Heart left ventricle (tissue), 13 donors: ENCODE measurements at regions not wholly inside any gene's neighbourhood (a gene's known extent, or its start where the extent isn't known, plus 50 kb on each side); places are given as distances from the start of the nearest gene placed in this dataset.
"Not testable (repeated sequence)": the region's sequence is repeated elsewhere in the genome, so short reads cannot be mapped to it uniquely, and the experiment has no call there.

Source experiments
- POLR2A ChIP-seq, 2 donors: fragments of 450-650 bp; IDR thresholded peaks; one replicate each; pipeline ENCODE4 v1.6.1; 2017; ENCODE audit warnings: antibody characterized with exemption in 2 of 2, mild to moderate bottlenecking in 2 of 2, moderate library complexity in 2 of 2
- TF ChIP-seq, protein P1 (sequence below), 12 donors: fragments of 200-600 bp; sonication (generic) in 4 of 12; IDR thresholded peaks; one replicate each; pipeline versions ENCODE4 v1.5.0 to v1.8.0; 2018 to 2022; ENCODE audit warnings: antibody characterized with exemption in 12 of 12, mild to moderate bottlenecking in 5 of 12
- donor health status: ischemic (EF 13 %, LVEDD 7.1; RV severe dilation, severe dysfunction).
- donor health status: DM: no; HTN: yes; CAD: no.
- donor health status: DM: no; HTN: no; CAD: no.
- donor health status: ischemic (EF 25% LVEDD 6.9; RV normal size, moderate dysfunction).
- donor health status: ischemic (EF 25% LVEDD 5.7; RV mildly dilated, moderate dysfunction).
- donor health status: ischemic (EF 35%, LVEDD 5.7; RV mildly dilated, moderate dysfunction).
- donor health status: nonischemic (EF 11% LVEDD 7.7; RV severe dilation, severe dysfunction).
- donor health status: DM: yes; HTN: yes; CAD: no.
- donor health status: PGD.
- donor health status: ischemic (EF 29% LVEDD 5.4; RV normal size, mild dysfunction).
- donor health status: nonischemic (EF 23%, LVEDD 6.1; RV moderate dilation, normal function).

DNA sequence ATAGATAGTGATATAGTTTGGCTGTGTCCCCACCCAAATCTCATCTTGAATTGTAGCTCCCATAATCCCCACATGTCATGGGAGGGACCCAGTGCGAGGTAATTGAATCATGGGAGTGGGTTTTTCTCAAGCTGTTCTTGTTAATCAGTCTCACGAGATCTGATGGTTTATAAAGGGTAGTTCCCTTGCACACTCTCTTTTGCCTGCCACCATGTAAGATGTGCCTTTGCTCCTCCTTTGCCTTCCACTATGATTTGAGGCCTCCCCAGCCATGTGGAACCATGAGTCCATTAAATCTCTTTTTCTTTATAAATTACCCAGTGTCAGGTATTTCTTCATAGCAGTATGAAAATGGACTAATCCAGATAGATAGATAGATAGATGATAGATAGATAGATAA is 73.8 kb upstream of the NFASC start:
- TF ChIP-seq, protein P1, sequence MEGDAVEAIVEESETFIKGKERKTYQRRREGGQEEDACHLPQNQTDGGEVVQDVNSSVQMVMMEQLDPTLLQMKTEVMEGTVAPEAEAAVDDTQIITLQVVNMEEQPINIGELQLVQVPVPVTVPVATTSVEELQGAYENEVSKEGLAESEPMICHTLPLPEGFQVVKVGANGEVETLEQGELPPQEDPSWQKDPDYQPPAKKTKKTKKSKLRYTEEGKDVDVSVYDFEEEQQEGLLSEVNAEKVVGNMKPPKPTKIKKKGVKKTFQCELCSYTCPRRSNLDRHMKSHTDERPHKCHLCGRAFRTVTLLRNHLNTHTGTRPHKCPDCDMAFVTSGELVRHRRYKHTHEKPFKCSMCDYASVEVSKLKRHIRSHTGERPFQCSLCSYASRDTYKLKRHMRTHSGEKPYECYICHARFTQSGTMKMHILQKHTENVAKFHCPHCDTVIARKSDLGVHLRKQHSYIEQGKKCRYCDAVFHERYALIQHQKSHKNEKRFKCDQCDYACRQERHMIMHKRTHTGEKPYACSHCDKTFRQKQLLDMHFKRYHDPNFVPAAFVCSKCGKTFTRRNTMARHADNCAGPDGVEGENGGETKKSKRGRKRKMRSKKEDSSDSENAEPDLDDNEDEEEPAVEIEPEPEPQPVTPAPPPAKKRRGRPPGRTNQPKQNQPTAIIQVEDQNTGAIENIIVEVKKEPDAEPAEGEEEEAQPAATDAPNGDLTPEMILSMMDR (IDR thresholded peaks at IDR 0.05), result not testable (repeated sequence)
- not testable (repeated sequence) for TF ChIP-seq POLR2A (IDR thresholded peaks at IDR 0.05)
